ENCODE measurements at regions not wholly inside any gene's neighbourhood (a gene's known extent, or its start where the extent isn't known, plus 50 kb on each side); places are given as distances from the start of the nearest gene placed in this dataset.

DNA sequence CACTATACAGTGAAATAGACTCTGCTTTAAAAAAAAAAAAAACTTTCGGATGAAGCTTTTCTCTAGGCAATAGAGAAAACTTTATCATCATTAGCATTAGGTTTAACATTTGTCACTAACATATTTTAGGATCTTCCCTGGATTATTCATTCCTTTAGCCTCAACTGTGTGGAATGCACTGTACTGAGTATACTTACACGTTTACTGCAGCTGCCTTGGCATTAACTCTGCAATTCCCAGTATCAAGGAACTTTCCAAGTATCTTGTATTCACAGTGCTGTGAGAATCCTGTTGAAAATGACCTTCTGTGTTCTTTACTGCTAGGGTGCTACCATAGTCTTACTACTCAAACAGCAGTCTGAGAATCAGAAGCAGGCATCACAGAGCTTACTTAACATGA lies 328.2 kb upstream of the COL3A1 start:
- DNase-seq (ENCODE audit: low spot score), result no peak
- in situ Hi-C loops (cut with MboI; ENCODE audit: low sequenced_read_pairs, unreplicated experiment), result no loop called here
- TF ChIP-seq, protein P1, sequence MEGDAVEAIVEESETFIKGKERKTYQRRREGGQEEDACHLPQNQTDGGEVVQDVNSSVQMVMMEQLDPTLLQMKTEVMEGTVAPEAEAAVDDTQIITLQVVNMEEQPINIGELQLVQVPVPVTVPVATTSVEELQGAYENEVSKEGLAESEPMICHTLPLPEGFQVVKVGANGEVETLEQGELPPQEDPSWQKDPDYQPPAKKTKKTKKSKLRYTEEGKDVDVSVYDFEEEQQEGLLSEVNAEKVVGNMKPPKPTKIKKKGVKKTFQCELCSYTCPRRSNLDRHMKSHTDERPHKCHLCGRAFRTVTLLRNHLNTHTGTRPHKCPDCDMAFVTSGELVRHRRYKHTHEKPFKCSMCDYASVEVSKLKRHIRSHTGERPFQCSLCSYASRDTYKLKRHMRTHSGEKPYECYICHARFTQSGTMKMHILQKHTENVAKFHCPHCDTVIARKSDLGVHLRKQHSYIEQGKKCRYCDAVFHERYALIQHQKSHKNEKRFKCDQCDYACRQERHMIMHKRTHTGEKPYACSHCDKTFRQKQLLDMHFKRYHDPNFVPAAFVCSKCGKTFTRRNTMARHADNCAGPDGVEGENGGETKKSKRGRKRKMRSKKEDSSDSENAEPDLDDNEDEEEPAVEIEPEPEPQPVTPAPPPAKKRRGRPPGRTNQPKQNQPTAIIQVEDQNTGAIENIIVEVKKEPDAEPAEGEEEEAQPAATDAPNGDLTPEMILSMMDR (IDR thresholded peaks at IDR 0.05; ENCODE audit: borderline replicate concordance, control extremely low read depth, extremely low read depth, insufficient read depth, missing control alignments), result no peak

DNA sequence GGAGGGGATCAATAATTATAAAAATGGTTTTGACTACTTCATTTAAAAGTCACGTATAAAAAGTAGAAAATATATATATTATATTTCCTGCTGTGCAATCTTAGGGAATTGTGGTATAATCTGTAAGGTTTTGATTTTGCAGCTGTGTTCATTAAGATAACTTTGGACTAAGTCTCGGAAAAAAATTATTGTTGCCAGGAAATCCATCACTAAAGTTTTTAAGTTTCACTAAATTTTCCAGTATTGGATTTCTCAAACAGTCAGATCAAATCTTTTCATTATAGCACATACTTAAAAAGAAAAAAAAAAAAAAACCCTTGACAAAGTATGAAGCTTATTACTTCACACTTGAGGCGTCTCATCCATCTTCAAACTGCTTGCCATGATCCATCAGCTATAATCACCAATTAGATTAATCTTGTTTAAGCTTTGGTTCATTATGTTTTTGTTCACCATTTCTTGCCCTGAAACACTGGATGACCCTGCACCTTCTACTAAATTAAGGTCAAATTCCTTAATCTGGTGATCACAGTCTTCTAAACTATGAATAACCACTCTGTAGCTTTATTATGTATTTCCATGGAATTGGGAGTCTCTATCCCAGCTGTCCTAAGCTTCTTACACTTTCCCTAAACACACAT lies 326.6 kb upstream of the COL3A1 start:
- TF ChIP-seq, protein P1 (IDR thresholded peaks at IDR 0.05; ENCODE audit: borderline replicate concordance, control extremely low read depth, extremely low read depth, insufficient read depth, missing control alignments), result no peak
- in situ Hi-C loops (cut with MboI; ENCODE audit: low sequenced_read_pairs, unreplicated experiment), result no loop called here
- no peak for DNase-seq (ENCODE audit: low spot score)

DNA sequence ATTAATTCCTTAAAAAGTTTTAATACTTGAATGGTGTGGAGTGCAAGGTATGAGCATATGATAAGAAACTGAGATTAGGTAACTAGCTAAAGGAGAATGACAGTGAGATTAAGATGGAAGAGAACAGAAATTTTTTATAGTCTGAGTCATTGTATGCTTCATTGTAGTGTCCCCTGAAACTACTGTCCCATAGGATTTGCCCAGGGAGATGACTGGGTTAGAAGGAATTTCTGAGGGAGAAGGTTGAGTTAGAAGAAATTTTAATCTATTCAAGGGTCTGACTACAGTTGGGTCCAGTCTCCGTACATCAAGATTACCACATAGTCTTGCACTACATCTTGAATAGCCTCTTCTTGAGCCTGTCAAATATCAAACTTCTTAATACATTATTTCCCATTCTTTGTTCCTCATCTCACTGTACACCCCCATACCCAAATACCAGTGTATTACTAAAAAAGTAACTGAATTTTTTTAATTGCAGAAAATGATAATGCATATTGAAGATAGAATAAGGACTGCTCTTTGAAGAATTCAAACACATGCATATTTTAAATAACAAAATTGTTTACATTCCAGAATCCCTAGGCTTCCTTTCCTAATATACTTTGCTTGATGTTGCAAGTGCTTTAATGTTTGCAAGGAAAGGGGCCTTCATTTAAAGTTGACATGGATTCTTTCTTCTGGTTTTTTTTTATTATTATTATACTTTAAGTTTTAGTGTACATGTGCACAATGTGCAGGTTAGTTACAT lies 314.3 kb upstream of the COL3A1 start:
- in situ Hi-C loops (cut with MboI; ENCODE audit: low sequenced_read_pairs, unreplicated experiment), result no loop called here
- no peak for DNase-seq (ENCODE audit: low spot score)
- TF ChIP-seq, protein P1 (IDR thresholded peaks at IDR 0.05; ENCODE audit: borderline replicate concordance, control extremely low read depth, extremely low read depth, insufficient read depth, missing control alignments), result no peak

DNA sequence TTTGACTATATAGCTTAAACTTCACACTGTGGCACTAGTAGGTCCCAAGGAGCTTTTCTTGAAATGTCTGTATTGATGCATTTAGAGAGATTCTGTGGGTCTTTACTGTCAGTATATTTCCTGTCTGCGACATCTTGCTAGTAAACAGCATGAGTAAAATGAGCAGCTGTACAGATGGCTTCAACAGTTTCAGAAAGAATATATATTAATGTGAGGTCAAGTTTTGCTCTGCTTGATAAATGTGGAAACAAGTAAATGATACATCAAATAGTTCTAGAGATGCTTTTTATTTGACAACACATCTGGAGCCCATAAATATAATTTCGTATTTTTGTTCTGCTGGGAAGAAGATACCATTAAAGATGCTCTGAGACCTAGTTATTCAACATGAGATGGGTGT lies 310.9 kb upstream of the COL3A1 start:
- DNase-seq (ENCODE audit: low spot score), result no peak
- TF ChIP-seq, protein P1 (IDR thresholded peaks at IDR 0.05; ENCODE audit: borderline replicate concordance, control extremely low read depth, extremely low read depth, insufficient read depth, missing control alignments), result no peak
- in situ Hi-C loops (cut with MboI; ENCODE audit: low sequenced_read_pairs, unreplicated experiment), result no loop called here

DNA sequence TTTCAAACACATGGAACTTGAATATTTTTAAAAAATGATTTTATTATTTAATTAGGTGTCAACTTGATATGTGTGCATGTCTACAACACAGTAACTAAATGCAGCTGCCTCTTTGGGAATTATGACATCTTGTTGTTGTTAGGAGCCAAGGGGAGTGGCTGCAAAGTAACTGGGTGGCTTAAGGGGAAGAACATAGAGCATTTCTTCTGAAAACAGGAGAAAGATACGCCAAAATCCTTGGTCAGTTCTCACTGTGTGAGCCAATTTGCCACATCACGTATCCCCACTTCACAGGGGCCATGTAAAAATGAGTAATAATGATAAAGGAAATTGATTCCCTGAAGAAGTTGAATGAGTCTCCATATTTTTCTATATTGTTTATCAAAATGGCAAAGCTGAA lies 309.8 kb upstream of the COL3A1 start:
- DNase-seq (ENCODE audit: low spot score), result no peak
- TF ChIP-seq, protein P1 (IDR thresholded peaks at IDR 0.05; ENCODE audit: borderline replicate concordance, control extremely low read depth, extremely low read depth, insufficient read depth, missing control alignments), result no peak
- in situ Hi-C loops (cut with MboI; ENCODE audit: low sequenced_read_pairs, unreplicated experiment), result no loop called here

DNA sequence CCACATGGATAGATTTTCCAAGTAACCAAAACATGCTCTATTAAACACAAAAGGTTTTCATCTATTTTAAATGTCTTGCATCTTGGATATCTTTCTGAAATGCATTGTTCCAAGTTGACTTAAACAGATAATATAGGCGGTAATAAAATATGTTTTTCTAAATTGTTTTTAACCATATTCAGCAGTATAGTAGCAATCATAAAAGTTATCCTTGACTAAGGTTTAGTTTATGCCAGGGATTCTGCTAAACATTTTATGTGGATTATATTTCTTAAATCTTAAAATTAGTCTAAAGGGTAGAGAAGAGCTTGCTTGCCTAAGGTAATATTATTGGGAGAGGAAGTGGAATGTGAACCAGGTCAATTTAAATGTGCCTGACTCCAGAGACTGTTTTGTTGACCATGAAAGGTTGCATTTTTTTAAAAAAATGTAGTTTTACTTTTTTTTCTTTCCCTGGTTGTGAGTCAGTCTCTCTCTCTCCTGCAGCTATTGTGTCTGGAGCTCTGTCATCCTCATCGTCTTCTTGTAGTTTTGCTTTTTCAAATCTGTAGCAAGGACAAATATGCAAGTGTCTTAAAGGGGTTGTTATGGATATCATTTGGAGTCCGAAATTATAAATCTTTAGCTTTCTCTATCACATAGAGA lies 309.1 kb upstream of the COL3A1 start:
- DNase-seq (ENCODE audit: low spot score), result no peak
- in situ Hi-C loops (cut with MboI; ENCODE audit: low sequenced_read_pairs, unreplicated experiment), result no loop called here

More for the DNA sequence above, 309.1 kb upstream of the COL3A1 start:
- TF ChIP-seq, protein P1 (IDR thresholded peaks at IDR 0.05; ENCODE audit: borderline replicate concordance, control extremely low read depth, extremely low read depth, insufficient read depth, missing control alignments), result no peak

All from GM13976 (cell line).